Tibial nerve (tissue), 4 donors: ENCODE measurements at regions not wholly inside any gene's neighbourhood (a gene's known extent, or its start where the extent isn't known, plus 50 kb on each side); places are given as distances from the start of the nearest gene placed in this dataset.
"Not testable (repeated sequence)": the region's sequence is repeated elsewhere in the genome, so short reads cannot be mapped to it uniquely, and the experiment has no call there.

Experiments
- DNase-seq, 2 donors: peaks; one replicate each; pipeline ENCODE4 v3.0.0-alpha.2; 2019; ENCODE audit warnings: low spot score in 2 of 2
- H3K27ac ChIP-seq, 4 donors: fragments of 200-600 bp; sonication (generic) in 3 of 4; one replicate each; pipeline ENCODE4 v1.5.1; 2017 to 2019; ENCODE audit warnings: mild to moderate bottlenecking in 1 of 4
- H3K27me3 ChIP-seq, 2 donors: fragments of 200-600 bp; sonication (generic) in 1 of 2; one replicate each; pipeline versions ENCODE4 v1.5.1 to v1.6.0; 2017 to 2019
- H3K36me3 ChIP-seq, 3 donors: fragments of 200-600 bp; sonication (generic); one replicate each; pipeline ENCODE4 v1.5.1; 2018 to 2019
- H3K4me1 ChIP-seq, 4 donors: fragments of 200-600 bp; sonication (generic) in 3 of 4; one replicate each; pipeline ENCODE4 v1.5.1; 2017 to 2019
- H3K4me3 ChIP-seq, 4 donors: fragments of 200-600 bp; sonication (generic) in 3 of 4; one replicate each; pipeline ENCODE4 v1.5.1; 2017 to 2019; ENCODE audit warnings: mild to moderate bottlenecking in 1 of 4, moderate library complexity in 1 of 4
- H3K9me3 ChIP-seq, 4 donors: fragments of 200-600 bp; sonication (generic) in 3 of 4; one replicate each; pipeline ENCODE4 v1.5.1; 2017 to 2019
- WGBS, 2 donors: methylation state at CpG; one replicate each; pipeline ENCODE4 v1.1.5; 2018; 5-methylcytosine and 5-hydroxymethylcytosine counted together

DNA sequence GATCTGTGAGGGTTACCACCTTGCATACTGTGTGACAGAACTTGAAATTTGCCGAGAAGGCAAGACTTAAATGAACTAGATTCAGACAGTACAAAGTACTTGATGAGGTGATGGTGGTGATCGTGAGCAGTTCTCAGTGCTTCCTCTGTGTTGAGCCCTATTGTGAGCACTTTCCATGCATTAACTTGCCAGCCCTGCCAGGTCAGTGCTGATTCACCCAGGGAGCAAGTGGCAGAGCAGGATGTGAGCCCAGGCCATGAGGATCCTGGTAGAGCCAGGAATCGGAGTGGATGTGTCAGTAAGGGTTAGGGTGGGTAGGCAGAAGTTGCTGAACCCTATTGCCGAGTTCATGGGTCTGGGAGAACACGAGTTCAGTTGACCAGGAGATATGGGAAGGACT, 4545.7 kb upstream of the TPTE start:
- not testable (repeated sequence) for DNase-seq, H3K36me3 ChIP-seq, H3K9me3 ChIP-seq, H3K4me1 ChIP-seq, H3K4me3 ChIP-seq, H3K27ac ChIP-seq, H3K27me3 ChIP-seq
- WGBS, 2 donors = no CpG with 5 or more reads among the region's 5 CpGs

- DNase-seq, H3K27ac ChIP-seq, H3K9me3 ChIP-seq, H3K36me3 ChIP-seq, H3K4me1 ChIP-seq, H3K27me3 ChIP-seq, H3K4me3 ChIP-seq: not testable (repeated sequence)
- WGBS, 2 donors = no CpG with 5 or more reads among the region's 2 CpGs
Measured at GRCh38 chr21:5997586-5997985, 4523.8 kb upstream of the TPTE start.

DNA sequence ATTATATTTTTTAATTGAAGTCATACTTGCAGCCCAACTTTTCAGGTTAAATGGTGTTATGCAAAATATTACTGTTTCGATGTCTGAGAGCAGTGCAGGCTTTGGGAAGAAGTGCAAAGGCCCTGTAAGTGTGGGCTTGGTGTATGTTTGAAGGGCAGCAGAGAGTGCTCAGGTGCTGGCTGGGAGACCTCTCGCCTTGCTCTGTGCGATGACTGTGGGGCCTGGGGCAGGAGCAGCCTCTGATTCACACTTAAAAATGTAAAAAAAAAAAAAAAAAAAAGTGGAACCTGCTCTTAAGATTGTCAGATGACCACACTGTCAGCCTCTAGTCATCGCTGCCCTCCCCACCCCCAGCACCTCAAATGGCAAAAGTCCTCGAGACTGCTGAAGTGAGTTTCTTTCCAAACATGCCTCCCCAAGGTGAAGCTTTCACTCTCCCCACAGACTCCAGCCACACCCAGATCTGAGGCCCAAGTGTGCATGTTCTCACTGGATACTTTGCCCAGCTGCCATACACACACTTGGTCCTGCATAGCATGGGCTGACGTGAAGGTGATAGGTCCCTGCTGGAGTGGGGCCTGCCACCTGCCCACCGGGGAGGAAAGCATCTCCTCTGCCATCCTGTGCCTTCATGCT, 4505.8 kb upstream of the TPTE start:
- WGBS, 2 donors = no CpG with 5 or more reads among the region's 7 CpGs
- not testable (repeated sequence) for H3K9me3 ChIP-seq, H3K27me3 ChIP-seq, H3K36me3 ChIP-seq, H3K27ac ChIP-seq, H3K4me1 ChIP-seq, H3K4me3 ChIP-seq, DNase-seq

GRCh38 chr21:6020460-6020859, 4500.9 kb upstream of the TPTE start:
- H3K4me3 ChIP-seq, H3K9me3 ChIP-seq, H3K27ac ChIP-seq, H3K27me3 ChIP-seq, H3K36me3 ChIP-seq, DNase-seq, H3K4me1 ChIP-seq: not testable (repeated sequence)
- WGBS, 2 donors = no CpG with 5 or more reads among the region's 5 CpGs

DNA sequence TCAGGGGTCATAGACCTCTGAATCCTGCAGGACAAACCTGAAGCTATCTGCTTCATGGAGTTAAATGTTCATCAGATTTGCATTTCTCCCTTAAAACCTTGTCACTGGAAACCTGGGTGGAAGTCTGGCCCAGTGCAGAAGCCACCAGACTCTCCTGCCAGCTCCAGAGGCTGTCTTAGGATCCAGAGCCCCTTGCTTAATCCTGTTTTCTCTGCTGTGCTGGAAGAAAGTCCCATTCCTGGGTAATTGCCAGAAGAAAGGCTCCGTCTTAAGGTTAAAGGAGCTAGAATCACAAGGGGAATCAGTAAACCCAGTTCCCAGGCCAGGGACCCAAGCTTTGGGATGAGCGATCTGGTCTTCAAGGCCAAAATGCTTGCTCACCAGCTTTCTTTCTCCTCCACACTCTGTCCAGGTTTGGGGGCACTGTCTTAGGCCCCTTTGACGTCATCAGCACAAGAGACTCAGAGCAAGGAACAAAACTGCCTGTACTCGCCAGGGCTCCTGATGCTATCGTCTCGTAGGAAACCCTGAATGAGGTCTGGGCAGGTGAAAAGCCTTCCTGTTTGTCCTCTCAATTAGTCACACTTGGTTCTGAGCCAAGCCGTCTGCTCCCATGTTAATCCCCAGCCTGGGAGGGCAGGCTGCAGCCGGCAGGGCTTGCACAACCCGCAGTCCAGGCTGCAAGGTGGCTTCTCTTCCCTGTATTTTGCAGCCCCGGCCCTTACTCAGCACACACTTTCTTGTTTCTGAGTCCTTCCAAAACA, 4500.2 kb upstream of the TPTE start:
- H3K4me1 ChIP-seq, H3K9me3 ChIP-seq, H3K27me3 ChIP-seq, H3K4me3 ChIP-seq, H3K36me3 ChIP-seq, H3K27ac ChIP-seq, DNase-seq: not testable (repeated sequence)
- no CpG with 5 or more reads among the region's 10 CpGs for WGBS, 2 donors

- DNase-seq, H3K27ac ChIP-seq, H3K4me3 ChIP-seq, H3K27me3 ChIP-seq, H3K4me1 ChIP-seq, H3K9me3 ChIP-seq, H3K36me3 ChIP-seq: not testable (repeated sequence)
- WGBS, 2 donors = no CpG with 5 or more reads among the region's 4 CpGs
Measured at GRCh38 chr21:6021717-6022270, 4499.6 kb upstream of the TPTE start.

GRCh38 chr21:6023331-6023730, 4498.1 kb upstream of the TPTE start:
- WGBS, 2 donors = no CpG with 5 or more reads among the region's 3 CpGs
- H3K4me3 ChIP-seq, H3K27me3 ChIP-seq, H3K27ac ChIP-seq, H3K9me3 ChIP-seq, DNase-seq, H3K36me3 ChIP-seq, H3K4me1 ChIP-seq: not testable (repeated sequence)

GRCh38 chr21:6025139-6025538, 4496.2 kb upstream of the TPTE start:
- H3K9me3 ChIP-seq, H3K27me3 ChIP-seq, H3K36me3 ChIP-seq, DNase-seq, H3K27ac ChIP-seq, H3K4me1 ChIP-seq, H3K4me3 ChIP-seq: not testable (repeated sequence)
- WGBS, 2 donors = no CpG with 5 or more reads among the region's 3 CpGs

DNA sequence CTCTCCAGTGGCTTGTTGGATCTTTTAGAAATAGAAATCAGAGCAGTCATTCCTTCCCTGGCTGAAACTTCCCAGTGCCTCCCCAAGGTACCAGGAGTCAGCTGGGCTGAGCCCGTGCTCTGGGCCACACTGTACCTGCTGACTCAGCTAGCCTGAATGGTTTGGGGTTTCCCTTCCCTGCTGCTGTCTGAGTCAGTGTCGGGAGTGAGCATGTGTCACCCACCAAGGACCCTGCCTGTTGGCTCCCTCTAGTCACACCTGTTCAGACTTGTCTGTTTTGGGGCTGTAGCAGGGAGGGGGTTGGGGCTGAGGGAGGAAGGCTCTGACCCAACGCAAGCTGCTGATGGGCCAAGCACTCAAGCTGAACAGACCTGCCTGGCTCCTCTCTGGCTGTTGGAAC, 4493.9 kb upstream of the TPTE start:
- not testable (repeated sequence) for DNase-seq, H3K4me3 ChIP-seq, H3K4me1 ChIP-seq, H3K36me3 ChIP-seq, H3K27me3 ChIP-seq, H3K27ac ChIP-seq, H3K9me3 ChIP-seq
- no CpG with 5 or more reads among the region's 3 CpGs for WGBS, 2 donors

DNA sequence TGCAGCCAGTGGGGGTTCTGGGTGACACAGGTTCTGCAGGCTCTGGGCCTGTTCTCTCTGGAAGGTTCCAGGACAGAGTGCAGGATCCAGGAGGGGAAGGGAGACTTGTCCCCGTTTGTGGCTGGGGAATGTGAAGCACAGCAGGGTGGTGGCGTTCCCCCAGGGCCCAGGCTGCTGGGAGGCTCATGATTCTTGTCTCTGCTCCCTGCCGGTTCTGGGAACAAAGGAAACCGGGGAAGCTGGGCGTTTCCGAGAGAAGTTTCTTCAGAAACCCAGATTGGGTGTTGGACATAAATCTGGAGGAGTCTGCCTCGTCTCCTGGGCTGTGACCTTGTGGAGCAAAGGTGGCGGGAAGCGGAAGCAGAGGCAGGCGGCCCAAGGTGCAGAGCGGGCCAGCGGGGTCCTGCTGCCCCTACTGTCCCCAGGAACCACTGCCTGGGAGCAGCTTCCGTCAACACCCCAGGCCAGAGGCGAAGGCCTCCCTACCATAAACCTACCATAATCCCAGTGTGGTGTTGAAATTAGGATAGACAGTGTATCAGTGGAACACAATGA, 4487.2 kb upstream of the TPTE start:
- not testable (repeated sequence) for DNase-seq, H3K27me3 ChIP-seq, H3K4me3 ChIP-seq, H3K4me1 ChIP-seq, H3K27ac ChIP-seq, H3K36me3 ChIP-seq, H3K9me3 ChIP-seq
- no CpG with 5 or more reads among the region's 14 CpGs for WGBS, 2 donors

GRCh38 chr21:6034820-6035473, 4486.4 kb upstream of the TPTE start:
- not testable (repeated sequence) for H3K36me3 ChIP-seq, H3K4me1 ChIP-seq, H3K9me3 ChIP-seq, H3K27me3 ChIP-seq, DNase-seq, H3K4me3 ChIP-seq, H3K27ac ChIP-seq
- WGBS, 2 donors = no CpG with 5 or more reads among the region's 15 CpGs

DNA sequence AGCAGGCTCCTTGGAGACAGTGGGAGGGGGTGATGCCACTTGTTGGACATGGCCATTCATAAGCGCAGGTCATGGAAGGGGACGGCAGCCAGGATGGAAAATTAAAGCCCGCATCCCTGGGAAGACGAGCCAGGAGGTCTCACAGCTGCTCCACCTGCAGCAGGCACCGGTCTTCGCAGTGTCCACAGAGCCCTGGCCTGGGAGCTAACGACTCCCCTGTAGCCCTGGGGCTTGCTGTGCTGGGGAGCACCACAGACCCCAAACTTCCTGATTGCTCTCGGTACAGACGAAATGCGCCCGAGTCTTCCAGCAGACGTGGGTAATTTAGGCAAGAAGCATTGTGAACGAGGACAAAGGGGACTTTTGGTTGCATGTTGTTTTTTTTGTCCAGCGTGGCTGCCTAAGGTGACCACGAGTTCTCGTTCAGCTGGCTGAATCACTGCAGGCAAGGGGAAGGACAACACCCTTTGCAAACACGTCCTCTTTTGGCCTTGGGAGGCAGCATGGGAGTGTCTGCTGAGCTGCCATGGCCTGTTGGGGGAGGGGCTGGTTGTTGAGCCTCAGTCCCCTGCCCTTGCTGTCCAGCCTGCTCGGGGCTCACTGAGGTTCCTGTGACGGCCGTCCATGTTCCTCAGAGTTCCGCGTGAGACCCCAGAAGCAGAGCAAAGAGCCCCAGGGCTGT, 4485.8 kb upstream of the TPTE start:
- H3K27ac ChIP-seq, H3K27me3 ChIP-seq, H3K4me3 ChIP-seq, H3K9me3 ChIP-seq, H3K36me3 ChIP-seq, DNase-seq, H3K4me1 ChIP-seq: not testable (repeated sequence)
- WGBS, 2 donors = no CpG with 5 or more reads among the region's 22 CpGs

GRCh38 chr21:6039224-6039623, 4482.2 kb upstream of the TPTE start:
- no CpG with 5 or more reads among the region's 8 CpGs for WGBS, 2 donors
- not testable (repeated sequence) for H3K4me3 ChIP-seq, H3K27me3 ChIP-seq, H3K36me3 ChIP-seq, H3K4me1 ChIP-seq, H3K9me3 ChIP-seq, H3K27ac ChIP-seq, DNase-seq
